AG09309 (cell line): ENCODE measurements at regions not wholly inside any gene's neighbourhood (a gene's known extent, or its start where the extent isn't known, plus 50 kb on each side); places are given as distances from the start of the nearest gene placed in this dataset.
A peak's percentile ranks its signal among the peaks of the same experiment; 100 is the strongest.

Experiments
- DNase-seq: peaks from one replicate; pipeline ENCODE4 v3.0.0-alpha.2; 2010; ENCODE audit warnings: low read depth
- H3K4me3 ChIP-seq: 2 replicates; pipeline ENCODE4 v1.5.1; 2011; ENCODE audit warnings: mild to moderate bottlenecking, low read depth, low read length, moderate library complexity; ENCODE audit not compliant: control insufficient read depth
- TF ChIP-seq, protein P1 (sequence below): IDR thresholded peaks from 2 replicates; pipeline ENCODE4 v1.5.1; 2011; ENCODE audit warnings: mild to moderate bottlenecking, low read depth, low read length, inconsistent platforms; ENCODE audit not compliant: insufficient read depth, control insufficient read depth; ENCODE audit errors: missing control alignments

- DNase-seq = peak; percentile 27
- TF ChIP-seq, protein P1, sequence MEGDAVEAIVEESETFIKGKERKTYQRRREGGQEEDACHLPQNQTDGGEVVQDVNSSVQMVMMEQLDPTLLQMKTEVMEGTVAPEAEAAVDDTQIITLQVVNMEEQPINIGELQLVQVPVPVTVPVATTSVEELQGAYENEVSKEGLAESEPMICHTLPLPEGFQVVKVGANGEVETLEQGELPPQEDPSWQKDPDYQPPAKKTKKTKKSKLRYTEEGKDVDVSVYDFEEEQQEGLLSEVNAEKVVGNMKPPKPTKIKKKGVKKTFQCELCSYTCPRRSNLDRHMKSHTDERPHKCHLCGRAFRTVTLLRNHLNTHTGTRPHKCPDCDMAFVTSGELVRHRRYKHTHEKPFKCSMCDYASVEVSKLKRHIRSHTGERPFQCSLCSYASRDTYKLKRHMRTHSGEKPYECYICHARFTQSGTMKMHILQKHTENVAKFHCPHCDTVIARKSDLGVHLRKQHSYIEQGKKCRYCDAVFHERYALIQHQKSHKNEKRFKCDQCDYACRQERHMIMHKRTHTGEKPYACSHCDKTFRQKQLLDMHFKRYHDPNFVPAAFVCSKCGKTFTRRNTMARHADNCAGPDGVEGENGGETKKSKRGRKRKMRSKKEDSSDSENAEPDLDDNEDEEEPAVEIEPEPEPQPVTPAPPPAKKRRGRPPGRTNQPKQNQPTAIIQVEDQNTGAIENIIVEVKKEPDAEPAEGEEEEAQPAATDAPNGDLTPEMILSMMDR = peak; percentile 88
- H3K4me3 ChIP-seq = no peak overlapping the region
These were observed 50.3 kb upstream of the GREB1L start for GRCh38 chr18:21191596-21192307.
